Smooth muscle cell of the brain vasculature (primary cell): ENCODE measurements at regions not wholly inside any gene's neighbourhood (a gene's known extent, or its start where the extent isn't known, plus 50 kb on each side); places are given as distances from the start of the nearest gene placed in this dataset.
"Not testable (repeated sequence)": the region's sequence is repeated elsewhere in the genome, so short reads cannot be mapped to it uniquely, and the experiment has no call there.

Experiments used
- DNase-seq: peaks from one replicate; pipeline ENCODE4 v3.0.0-alpha.2; 2012; ENCODE audit warnings: low read depth, low spot score

DNA sequence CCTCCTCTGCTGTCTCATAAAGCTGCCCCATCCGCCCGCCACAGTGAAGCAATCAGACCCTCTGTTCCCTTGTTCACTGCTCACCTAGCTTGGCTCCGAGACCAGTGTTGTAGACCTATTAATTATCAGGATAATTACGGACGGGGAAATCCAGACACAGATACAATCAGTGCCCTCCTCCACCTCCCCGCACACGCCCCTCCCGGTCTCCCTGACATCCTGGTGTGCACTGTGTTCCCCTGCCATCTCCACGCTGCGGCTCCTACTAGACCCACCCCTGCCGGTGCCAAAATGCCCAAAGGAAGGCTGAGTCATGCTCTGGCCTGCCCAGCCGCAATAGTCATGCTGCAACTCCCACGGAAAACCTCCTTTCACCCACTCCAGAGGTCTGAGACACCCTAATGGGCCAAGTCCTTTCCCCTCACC is 277.3 kb upstream of the TLE3 start:
- DNase-seq, result no peak

DNA sequence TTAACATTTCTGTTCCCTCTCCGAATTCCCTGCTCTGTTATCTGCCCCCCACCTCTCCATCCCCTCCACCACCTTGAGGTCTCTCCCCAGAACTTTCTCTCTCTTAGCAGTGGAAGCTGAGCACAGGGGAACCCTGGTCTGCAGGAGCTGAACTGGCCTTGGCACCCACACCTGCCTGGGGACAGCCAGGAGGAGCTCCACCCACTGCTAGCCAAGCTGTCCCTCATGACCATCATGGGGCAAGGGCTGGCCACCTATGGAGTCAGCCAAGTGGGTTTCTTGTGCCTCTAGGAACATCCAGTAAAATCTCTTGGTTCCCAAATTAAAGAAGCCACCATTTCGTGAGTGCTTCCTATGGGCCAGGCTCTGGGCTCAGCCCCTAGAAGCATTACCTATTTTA is 276.4 kb upstream of the TLE3 start:
- DNase-seq, result no peak

DNA sequence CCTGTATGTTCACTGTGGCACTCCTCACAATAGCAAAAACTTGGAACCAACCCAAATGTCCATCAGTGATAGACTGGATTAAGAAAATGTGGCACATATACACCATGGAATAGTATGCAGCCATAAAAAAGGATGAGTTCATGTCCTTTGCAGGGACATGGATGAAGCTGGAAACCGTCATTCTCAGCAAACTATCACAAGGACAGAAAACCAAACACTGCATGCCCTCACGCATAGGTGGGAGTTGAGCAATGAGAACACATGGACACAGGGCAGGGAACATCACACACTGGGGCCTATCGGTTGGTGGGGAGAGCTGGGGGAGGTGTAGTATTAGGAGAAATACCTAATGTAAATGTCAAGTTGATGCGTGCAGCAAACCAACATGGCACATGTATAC is 275.7 kb upstream of the TLE3 start:
- not testable (repeated sequence) for DNase-seq

DNA sequence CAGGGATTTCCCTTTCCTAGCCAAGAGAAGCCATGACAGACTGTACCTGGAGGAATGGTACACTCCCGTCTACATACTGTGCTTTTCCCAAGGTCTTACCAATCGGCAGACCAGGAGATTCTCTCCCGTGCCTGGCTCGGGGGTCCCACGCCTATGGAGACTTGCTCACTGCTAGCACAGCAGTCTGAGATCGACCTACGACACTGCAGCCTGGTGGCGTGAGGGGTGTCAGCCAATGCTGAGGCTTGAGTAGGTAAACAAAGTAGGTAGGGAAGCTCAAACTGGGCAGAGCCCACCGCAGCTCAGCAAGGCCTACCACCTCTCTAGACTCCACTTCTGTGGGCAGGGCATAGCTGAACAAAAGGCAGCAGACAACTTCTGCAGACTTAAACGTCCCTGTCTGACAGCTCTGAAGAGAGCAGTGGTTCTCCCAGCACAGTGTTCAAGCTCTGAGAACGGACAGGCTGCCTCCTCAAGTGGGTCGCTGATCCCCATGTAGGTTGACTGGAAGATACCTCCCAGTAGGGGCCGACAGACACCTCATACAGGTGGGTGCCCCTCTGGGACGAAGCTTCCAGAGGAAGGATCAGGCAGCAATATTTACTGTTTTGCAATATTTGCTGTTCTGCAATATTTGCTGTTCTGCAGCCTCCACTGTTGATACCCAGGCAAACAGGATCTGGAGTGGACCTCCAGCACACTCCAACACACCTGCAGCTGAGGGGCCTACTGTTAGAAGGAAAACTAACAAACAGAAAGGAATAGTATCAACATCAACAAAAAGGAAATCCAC is 270.4 kb upstream of the TLE3 start:
- DNase-seq, result not testable (repeated sequence)

DNA sequence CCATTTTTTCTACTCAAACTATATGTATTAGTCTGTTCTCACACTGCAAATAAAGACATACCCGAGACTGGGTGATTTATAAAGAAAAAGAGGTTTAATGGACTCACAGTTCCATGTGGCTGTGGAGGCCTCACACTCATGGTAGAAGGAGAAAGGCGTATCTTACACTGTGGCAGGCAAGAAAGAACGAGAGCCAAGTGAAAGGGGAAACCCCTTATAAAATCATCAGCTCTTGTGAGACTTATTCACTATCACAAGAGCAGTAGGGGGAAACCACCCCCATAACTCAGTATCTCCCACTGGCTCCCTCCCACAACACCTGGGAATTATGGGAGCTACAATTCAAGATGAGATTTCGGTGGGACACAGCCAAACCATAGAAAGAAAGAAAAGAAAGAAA is 266.3 kb upstream of the TLE3 start:
- not testable (repeated sequence) for DNase-seq

DNA sequence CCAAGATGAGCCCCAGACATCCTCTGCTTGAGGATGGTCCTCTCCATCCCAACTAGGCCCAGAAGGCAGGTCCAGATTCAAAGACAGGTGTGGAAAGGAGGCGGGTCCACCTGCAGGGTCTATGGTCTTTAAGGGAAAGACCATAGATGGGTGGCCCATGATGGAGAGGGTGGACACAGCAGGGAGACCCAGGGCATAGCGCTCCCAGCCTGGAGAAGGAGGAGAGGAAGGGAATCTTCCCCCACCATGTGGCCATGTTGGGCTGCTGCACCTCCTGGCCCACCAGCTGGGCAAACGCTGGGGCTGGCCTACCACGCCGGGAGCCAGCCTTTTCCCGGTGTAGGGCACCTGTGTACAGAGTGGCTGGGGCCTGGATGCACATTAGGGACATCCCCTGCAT is 265.2 kb upstream of the TLE3 start:
- no peak for DNase-seq

DNA sequence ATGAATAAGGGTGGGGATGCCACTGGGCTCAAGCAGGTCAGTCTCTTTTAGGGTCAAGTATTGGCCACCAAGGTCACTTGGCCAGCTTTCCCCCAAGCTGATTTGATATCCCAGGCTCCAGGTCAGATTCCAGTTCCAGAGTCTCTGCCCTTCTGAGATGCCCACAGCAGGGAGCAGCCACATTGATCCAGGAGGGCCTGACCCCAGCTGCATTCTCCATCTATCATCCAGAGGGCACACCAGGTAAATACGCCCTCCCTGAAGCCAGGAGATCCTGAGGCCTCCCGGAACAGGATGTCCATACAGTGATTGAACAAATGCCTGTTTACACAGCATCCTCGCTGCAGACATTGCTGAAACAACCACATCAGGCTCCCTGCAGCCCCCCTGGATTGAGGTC is 264.6 kb upstream of the TLE3 start:
- DNase-seq, result no peak

DNA sequence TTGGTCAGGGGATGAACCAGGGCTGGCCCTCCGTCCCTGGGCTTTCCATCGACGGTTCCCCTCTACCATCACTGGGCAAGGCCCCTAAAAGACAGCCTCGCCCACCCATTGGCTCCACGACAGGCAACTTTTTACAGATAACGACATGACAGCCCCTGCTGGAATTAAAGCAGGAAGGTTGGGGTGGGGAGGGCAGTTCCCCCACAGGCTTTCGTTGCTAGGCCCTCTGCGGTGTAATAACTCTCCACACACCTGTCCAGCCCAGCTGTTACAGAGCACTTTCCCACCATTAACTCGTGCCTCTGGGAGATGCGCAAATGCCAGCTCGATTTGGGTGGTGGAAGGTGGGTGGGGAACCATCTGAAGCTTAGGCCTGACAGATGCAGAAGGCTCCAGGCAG is 264.2 kb upstream of the TLE3 start:
- DNase-seq, result no peak

DNA sequence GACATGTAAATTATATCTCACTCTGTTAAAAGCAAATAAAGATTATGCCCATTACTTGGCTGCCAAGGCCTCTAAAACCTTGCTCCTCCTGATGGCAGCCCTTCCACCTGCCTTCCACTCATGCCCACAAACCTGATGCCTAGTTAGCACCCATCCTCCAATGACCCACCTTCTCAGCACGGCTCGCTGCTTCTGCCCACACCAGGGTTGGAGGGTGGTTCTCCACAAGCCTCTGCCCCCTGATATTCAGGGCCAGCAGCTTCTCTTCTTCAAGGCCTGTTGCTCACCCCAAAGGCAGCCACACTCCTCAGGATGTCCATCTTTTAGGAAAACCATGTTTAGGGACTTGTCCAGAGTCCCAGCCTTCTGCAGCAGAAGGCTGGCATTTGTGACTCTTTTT is 263.4 kb upstream of the TLE3 start:
- DNase-seq, result no peak

DNA sequence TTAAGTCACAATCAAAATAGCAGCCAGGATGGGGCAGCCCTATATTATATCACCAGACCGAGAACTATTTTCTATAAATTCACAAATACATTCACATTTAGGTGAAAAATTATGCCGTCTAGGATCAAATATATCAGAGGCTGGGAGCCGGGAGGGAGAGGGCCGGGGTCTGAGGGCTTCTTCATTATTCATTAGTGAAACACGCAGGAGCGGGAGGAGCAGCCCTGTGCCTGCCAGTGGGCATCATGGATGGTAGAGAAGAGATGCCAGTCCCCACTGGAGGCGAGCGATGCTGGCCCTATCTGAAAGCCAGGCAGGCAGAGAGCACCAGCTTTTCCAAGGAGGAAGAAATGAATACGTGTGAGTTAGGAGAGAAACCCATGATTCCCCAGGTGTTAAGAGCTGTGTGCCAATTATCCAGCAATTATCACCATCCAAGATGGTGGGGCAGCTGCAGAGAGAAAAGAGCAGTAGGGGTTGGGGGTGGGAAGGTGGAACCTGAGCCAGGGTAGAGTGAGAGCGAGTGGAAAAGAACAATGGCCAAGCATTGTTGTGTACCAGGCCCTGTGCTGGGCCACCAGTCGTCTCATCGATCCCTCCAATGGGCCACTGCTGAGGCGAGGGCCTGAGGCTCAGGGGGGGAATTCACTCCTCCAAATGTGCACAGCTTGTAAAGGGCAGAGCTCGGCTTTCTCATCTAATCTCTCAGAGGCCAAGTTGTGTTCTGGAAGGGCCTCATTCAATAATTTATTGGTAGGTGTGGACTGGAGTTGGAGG is 261.3 kb upstream of the TLE3 start:
- DNase-seq, result no peak

DNA sequence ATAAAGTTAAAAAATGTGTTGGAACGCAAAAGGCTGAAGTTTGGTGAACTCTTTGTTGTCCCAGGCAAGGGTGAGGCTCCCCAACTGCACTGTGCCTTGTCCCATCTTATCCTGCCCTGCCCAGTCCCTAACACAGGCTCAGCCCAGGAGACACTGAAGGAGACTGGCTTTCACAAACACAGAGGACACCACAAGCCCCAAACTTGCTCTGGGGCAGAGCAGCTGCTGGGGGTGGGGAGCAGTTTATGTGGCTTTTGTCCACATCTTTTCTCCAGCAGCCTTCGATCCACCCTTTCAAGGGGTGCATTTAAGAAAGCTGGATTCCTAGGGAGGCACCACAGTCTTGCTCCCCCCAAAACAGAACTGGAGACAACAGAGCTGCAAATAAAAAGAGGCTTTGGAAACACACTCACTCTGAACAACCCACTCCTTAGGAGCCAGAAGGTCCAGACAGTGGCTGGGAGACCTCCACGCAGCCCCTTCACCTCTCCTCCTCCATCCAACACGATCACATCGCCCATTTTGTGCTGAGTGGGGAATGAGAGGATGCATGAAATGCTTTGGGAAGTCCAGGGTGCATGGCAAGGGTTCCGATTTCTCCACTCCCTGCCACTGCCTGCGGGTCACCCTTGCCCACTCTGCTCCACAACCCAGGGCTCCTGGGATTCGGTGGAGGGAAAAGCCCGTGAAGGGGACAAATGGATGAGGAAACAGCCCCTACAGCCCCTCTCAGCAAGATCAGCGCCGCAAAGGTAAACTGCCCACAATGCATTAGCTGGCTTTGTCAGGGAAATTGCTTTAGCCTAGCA is 260.5 kb upstream of the TLE3 start:
- no peak for DNase-seq

DNA sequence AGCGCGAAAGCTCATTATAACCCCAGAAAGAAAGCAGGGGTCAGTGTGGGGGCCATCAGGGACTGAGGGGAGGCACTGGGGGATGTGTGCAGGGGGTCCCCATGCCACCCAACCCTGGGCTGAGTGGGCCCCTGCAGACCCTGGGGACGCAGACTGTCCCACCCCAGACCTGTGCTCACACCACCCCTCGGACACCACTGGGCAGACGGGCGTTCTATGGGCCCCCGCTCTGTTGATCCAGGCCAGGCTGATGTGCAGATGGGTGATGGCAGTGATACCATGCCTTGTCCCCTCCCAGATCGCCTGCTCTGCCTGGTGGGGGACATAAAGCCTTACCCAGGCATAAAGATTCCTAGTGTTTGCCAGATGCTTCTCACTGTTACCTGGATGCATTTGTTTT is 259.7 kb upstream of the TLE3 start:
- DNase-seq, result no peak

DNA sequence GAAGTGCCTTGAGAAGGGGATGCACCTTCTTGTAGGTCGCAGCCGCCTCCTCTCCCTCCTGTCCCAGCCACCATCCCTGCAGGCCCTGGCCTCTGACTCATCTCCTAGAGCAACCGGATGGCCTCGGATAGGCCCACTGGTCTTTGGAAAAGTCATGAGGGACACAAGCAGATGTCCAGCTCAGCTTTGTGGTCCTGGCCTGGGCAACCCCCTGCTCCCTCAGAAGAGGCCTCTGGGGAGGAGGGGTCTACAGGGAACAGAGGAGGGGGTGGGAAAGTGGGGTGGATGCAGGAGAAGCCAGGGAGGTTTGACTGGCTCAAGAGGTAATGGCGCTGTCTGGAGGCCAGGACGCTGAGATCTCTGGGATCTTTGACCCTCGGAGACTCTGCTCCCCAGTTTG is 259.2 kb upstream of the TLE3 start:
- no peak for DNase-seq

DNA sequence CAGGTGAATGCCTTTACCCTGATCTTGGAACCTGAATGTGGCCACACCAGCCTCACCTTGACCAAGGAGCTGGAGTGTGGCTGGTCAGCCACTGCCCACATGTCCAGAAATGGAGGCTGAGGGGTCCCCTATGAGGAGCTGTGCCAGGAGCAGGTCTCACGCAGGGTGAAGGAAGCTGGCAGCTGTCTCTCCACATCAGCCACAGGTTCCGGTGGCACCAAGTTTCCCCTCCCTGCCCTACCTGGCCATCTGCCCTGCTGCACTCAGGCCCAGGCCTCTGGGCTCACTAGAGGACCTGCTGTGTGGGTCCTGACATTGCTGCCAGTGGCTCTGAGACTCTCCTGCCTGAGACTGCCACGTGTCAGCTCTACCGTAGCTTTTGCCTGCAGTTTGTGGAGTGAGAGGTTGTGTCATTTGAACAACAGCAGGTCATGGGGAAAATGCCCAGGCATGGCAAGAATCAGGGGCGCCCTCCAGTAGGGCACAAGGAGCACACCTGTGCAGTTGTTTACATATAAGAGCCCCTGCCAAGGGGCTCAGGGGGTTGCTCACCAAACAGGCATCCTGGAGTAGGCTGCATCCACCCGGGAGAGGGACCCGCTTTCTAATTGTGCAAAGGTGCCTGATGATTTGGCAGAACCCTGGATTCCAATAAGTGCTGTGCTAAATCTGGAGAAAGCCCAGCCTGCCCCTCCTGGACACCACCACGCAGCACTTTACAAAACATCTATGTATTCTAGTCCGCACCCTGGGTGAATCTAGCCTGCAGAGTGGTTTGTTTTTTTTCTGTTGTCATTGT is 258.5 kb upstream of the TLE3 start:
- no peak for DNase-seq

DNA sequence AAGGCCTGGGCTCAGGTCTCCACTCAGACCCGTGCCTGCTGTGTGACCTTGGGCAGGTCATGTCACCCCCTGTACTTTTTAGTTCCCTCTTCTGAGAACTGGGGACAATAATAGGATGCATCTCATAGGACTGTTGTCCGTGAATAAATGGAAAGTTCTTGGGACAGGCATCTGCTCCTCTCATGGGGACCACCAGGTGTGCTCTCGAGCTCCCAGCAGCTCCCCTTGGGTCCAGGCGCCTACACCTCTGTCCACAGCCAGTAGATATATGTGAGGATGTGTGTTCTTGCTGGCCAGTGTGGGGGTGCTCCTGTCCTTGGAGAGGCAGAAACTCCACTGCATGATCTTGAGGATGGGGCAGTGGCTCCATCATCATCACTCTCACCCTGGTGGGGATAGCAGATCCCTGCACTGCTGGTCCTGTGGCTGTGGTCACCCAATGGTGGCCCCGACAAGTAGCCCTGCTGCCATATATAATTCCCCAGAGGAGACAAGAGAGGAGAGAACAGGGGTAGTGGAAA is 257.6 kb upstream of the TLE3 start:
- DNase-seq, result no peak

DNA sequence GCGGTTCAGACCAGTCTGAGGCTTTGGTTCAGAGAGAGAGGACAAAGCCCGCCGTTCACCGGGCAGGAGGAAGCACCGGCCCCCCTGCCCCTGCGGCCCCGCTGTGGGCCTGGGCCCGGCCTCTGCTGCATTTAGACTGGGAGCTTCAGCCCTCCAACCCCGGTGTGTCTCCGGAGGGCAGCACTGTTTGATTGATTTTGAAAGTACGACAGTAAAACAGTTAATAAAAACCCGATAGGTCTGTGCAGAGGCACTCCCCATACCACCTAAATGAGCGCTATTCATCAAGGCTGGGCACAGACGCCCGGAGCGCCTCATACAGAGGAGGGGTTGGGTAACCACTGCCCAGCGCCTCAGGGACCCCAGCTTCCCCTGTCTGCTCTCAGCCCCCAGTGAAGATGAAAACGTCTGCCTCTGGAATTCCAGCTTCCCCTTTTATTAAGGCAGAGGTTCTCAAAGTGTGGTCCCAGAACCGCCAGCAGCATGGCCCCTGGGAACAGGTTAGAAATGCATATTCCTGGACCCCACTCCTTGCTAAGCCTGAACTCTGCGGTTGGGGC is 256.7 kb upstream of the TLE3 start:
- no peak for DNase-seq

DNA sequence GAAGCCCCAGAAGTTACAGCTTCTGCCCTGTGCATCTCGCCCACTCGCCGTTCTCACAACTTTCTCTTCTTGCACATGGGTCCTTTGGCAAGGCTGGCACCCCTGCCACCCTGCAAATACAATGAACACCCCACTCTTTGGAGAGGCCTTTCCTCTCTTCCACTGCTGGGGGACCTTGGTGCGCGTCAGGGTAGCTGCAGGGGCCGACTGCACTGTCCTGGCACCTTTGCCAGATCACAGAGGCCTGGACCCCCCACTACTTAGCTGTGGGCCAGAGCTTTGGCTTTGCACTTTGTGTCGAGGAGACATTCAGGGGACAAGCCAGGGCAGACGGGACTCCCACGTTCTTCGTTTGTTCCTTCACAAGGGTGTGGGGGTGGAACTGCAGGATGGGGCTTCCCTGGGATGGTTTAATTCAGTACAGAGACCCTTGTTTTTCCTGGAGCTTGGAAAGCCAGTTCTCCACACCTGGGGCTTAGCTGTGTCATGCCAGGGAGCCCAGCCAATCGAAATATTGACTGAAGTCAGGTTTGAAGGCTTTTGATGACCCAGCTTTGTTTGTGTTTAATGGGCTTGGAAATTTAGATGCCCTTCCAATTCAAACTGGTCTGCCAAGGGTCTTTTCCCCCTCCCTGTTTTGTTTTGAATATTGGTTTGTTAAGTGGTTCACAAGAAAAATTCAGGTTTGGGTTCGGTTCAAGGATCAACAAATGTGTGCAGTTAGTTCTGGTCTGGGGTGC is 256.1 kb upstream of the TLE3 start:
- DNase-seq, result no peak

DNA sequence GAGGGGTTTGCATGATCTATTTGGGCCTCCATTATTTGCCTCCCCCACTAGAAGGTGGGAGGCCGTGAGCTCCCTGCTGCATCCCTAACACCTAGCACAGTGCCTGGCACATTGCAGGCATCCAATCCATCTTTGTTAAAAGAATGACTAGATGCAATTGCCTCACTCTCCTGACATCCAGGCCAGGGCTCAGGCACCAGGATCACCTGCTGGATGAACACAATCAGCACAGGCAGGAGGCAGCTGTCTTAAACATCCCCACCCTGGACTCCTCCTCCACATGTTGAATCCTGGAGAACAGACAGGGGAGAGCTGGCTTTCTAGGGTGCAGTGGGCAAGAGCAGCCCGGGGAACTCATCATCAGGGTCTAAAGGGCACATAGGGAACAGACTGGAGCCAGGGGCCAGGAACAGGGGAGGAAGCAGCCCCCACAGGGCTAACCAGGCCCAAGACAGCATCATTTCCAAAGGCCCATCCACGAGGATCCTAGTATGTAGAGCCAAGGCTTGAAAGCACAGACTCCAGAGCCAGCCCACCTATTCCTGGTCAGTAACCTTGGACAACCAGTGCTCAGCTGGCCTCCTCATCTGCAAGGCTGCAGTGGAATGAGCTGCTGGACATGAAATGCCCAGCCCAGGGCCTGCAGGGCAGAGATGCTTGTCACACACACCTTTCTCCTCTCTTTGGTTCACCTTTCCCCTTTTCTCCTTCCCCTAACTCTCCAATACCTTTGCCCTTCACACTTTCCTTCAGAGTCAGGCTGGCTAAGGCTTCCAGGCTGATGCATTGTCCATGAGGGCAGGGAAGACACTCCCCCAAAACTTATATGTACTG is 254.4 kb upstream of the TLE3 start:
- no peak for DNase-seq

DNA sequence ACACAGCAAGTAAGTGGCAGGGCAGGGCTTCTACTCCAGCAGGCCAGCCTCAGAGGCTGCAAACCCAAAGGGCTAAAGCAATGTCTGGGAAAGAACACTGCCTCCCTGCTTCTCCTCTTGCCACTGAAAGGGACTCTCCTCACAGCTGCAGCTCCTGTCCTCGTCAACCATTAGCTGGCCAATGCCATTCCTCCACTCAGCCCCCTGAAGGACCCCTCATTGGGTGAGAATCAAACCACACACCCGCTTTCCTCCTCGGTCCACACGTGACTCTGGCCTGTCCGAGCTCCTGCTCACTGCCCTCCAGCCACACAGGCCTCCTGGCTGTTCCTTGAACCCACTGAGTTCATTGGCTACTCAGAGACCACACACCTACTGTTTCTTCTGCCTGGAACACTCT is 253.7 kb upstream of the TLE3 start:
- no peak for DNase-seq
